ENCODE measurements at regions not wholly inside any gene's neighbourhood (a gene's known extent, or its start where the extent isn't known, plus 50 kb on each side); places are given as distances from the start of the nearest gene placed in this dataset.

DNA sequence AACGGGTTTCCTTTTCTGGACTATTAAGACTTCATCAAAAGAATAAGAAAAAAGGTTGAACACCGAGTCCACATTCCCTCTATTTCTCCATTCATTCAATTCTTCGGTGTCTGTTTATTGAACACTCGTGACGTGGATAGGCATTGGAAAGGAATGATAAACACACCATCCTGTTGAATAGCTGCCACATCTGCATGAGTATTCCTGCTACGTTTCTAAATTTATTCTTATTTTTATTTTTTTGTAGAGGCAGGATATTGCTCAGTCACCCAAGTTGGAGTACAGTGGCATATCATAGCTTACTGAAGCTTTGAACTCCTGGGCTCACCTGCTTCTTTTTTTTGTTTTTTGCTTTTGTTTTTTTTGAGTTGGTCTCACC lies 80.8 kb upstream of the CIBAR2 start:
- no peak overlapping the region for H3K27ac ChIP-seq
- no peaks in the 10 kb centered on the region for H3K36me3 ChIP-seq
- peaks cover 0 to 44% (median 17%) of the 10 kb centered on the region in 4 donors for H3K4me1 ChIP-seq
- 72 to 78% methylated on average over 6 of the region's 6 CpGs for WGBS, 2 donors
- no peaks in the 10 kb centered on the region for H3K27me3 ChIP-seq
- peaks cover 0 to 20% (median 4%) of the 10 kb centered on the region in 4 donors for H3K9me3 ChIP-seq
- TF ChIP-seq POLR2A (IDR thresholded peaks at IDR 0.05) (no peak), EP300 (IDR thresholded peaks at IDR 0.05) (no peak)
- TF ChIP-seq, protein P1, sequence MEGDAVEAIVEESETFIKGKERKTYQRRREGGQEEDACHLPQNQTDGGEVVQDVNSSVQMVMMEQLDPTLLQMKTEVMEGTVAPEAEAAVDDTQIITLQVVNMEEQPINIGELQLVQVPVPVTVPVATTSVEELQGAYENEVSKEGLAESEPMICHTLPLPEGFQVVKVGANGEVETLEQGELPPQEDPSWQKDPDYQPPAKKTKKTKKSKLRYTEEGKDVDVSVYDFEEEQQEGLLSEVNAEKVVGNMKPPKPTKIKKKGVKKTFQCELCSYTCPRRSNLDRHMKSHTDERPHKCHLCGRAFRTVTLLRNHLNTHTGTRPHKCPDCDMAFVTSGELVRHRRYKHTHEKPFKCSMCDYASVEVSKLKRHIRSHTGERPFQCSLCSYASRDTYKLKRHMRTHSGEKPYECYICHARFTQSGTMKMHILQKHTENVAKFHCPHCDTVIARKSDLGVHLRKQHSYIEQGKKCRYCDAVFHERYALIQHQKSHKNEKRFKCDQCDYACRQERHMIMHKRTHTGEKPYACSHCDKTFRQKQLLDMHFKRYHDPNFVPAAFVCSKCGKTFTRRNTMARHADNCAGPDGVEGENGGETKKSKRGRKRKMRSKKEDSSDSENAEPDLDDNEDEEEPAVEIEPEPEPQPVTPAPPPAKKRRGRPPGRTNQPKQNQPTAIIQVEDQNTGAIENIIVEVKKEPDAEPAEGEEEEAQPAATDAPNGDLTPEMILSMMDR (IDR thresholded peaks at IDR 0.05): no peak
- no peak overlapping the region for H3K4me3 ChIP-seq
- DNase-seq (ENCODE audit: low spot score in 2 of 2): no peak

- Histone ChIP-seq H3K4me1 (peaks cover 0 to 48% (median 17%) of the 10 kb centered on the region in 4 donors), H3K36me3 (no peaks in the 10 kb centered on the region), H3K4me3 (no peak overlapping the region), H3K9me3 (peaks cover 0 to 19% (median 4%) of the 10 kb centered on the region in 4 donors), H3K27me3 (no peaks in the 10 kb centered on the region), H3K27ac (no peak overlapping the region)
- DNase-seq (ENCODE audit: low spot score in 2 of 2): no peak
- 89 to 90% methylated on average over 17 of the region's 17 CpGs for WGBS, 2 donors
- no peak for TF ChIP-seq POLR2A (IDR thresholded peaks at IDR 0.05)
- TF ChIP-seq, protein P1 (IDR thresholded peaks at IDR 0.05): no peak
- TF ChIP-seq EP300 (IDR thresholded peaks at IDR 0.05): no peak
These were observed 81.6 kb upstream of the CIBAR2 start for GRCh38 chr16:85193876-85194275.

- no peak overlapping the region for H3K27ac ChIP-seq
- H3K27me3 ChIP-seq: no peaks in the 10 kb centered on the region
- H3K4me3 ChIP-seq: no peak overlapping the region
- peaks cover 0 to 43% (median 17%) of the 10 kb centered on the region in 4 donors for H3K4me1 ChIP-seq
- DNase-seq (ENCODE audit: low spot score in 2 of 2): no peak
- WGBS, 2 donors: 94% methylated on average over 15 of the region's 15 CpGs
- H3K36me3 ChIP-seq: no peaks in the 10 kb centered on the region
- TF ChIP-seq POLR2A (IDR thresholded peaks at IDR 0.05) (no peak), EP300 (IDR thresholded peaks at IDR 0.05) (no peak)
- TF ChIP-seq, protein P1 (IDR thresholded peaks at IDR 0.05): no peak
- peaks cover 0 to 12% (median 3%) of the 10 kb centered on the region in 4 donors for H3K9me3 ChIP-seq
These were observed 82.3 kb upstream of the CIBAR2 start for GRCh38 chr16:85194307-85195270.

GRCh38 chr16:85195271-85195647 lies 83.0 kb upstream of the CIBAR2 start:
- peak overlapping the region in 1 of 4 donors; percentile 59 for H3K27ac ChIP-seq
- H3K9me3 ChIP-seq: peaks cover 0 to 5% (median under 1%) of the 10 kb centered on the region in 4 donors
- H3K4me3 ChIP-seq: no peak overlapping the region
- no peak for TF ChIP-seq POLR2A (IDR thresholded peaks at IDR 0.05)
- TF ChIP-seq, protein P1 (IDR thresholded peaks at IDR 0.05): no peak
- no peaks in the 10 kb centered on the region for H3K36me3 ChIP-seq
- WGBS, 2 donors: 80 to 81% methylated on average over 8 of the region's 8 CpGs
- H3K4me1 ChIP-seq: peaks cover 0 to 43% (median 17%) of the 10 kb centered on the region in 4 donors
- no peaks in the 10 kb centered on the region for H3K27me3 ChIP-seq
- DNase-seq (ENCODE audit: low spot score in 2 of 2): no peak
